OCI-LY1 (cell line): ENCODE measurements at regions not wholly inside any gene's neighbourhood (a gene's known extent, or its start where the extent isn't known, plus 50 kb on each side); places are given as distances from the start of the nearest gene placed in this dataset.

Source experiments
- H2AFZ ChIP-seq: fragments of 200-600 bp; sonication (generic), shearing (Covaris generic); 2 replicates; pipeline ENCODE4 v1.6.0; 2014; ENCODE audit warnings: antibody characterized with exemption, mild to moderate bottlenecking, low read length
- H3F3A ChIP-seq: fragments of 200-600 bp; sonication (generic), shearing (Covaris generic); 2 replicates; pipeline ENCODE4 v1.6.0; 2014; ENCODE audit warnings: mild to moderate bottlenecking, antibody characterized with exemption, low read length, moderate library complexity; ENCODE audit not compliant: insufficient read depth
- H3K27ac ChIP-seq: fragments of 200-600 bp; sonication (generic); 2 replicates; pipeline ENCODE4 v1.5.1; 2014; ENCODE audit warnings: low read length, mixed run types, mild to moderate bottlenecking, low read depth; ENCODE audit not compliant: poor library complexity, severe bottlenecking
- H3K27me3 ChIP-seq: fragments of 200-600 bp; sonication (generic); 2 replicates; pipeline ENCODE4 v1.6.0; 2014; ENCODE audit warnings: antibody characterized with exemption, mild to moderate bottlenecking, low read length, moderate library complexity; ENCODE audit not compliant: insufficient read depth
- H3K36me3 ChIP-seq: fragments of 200-600 bp; sonication (generic); 2 replicates; pipeline ENCODE4 v1.6.1; 2014; ENCODE audit warnings: mild to moderate bottlenecking, antibody characterized with exemption, low read length, moderate library complexity, mixed read lengths; ENCODE audit not compliant: insufficient read depth
- H3K4me1 ChIP-seq: fragments of 200-600 bp; sonication (generic); 2 replicates; pipeline ENCODE4 v1.5.1; 2014; ENCODE audit warnings: mild to moderate bottlenecking, low read length, moderate library complexity; ENCODE audit not compliant: insufficient read depth, severe bottlenecking
- H3K4me2 ChIP-seq: fragments of 200-600 bp; sonication (generic), shearing (Covaris generic); 2 replicates; pipeline ENCODE4 v1.6.1; 2014; ENCODE audit warnings: low read length
- H3K4me3 ChIP-seq: fragments of 200-600 bp; sonication (generic); 2 replicates; pipeline ENCODE4 v1.5.1; 2014; ENCODE audit warnings: low read length, low read depth, mild to moderate bottlenecking, mixed read lengths; ENCODE audit not compliant: poor library complexity, severe bottlenecking
- H3K79me2 ChIP-seq: fragments of 200-600 bp; shearing (Covaris generic); 2 replicates; pipeline ENCODE4 v1.6.1; 2016; ENCODE audit warnings: mixed run types, low read length, mixed read lengths; ENCODE audit not compliant: insufficient read depth
- H3K9ac ChIP-seq: fragments of 200-600 bp; sonication (generic), shearing (Covaris generic); 2 replicates; pipeline ENCODE4 v1.6.1; 2014; ENCODE audit warnings: mild to moderate bottlenecking, low read length, mixed read lengths
- H3K9me2 ChIP-seq: fragments of 200-600 bp; sonication (generic), shearing (Covaris generic); 2 replicates; pipeline ENCODE4 v1.6.1; 2014; ENCODE audit warnings: low read depth, mild to moderate bottlenecking, low read length, mixed read lengths
- H3K9me3 ChIP-seq: fragments of 200-600 bp; shearing (Covaris generic); 2 replicates; pipeline ENCODE4 v1.6.1; 2014; ENCODE audit warnings: low read length, mixed read lengths
- H4K20me1 ChIP-seq: fragments of 200-600 bp; sonication (generic), shearing (Covaris generic); 2 replicates; pipeline ENCODE4 v1.6.0; 2016; ENCODE audit warnings: mild to moderate bottlenecking, low read length; ENCODE audit not compliant: insufficient read depth
- EZH2 ChIP-seq: fragments of 200-600 bp; sonication (generic), shearing (Covaris generic); IDR thresholded peaks from 2 replicates; pipeline ENCODE4 v1.8.0; 2017; ENCODE audit warnings: borderline replicate concordance, mixed run types, mild to moderate bottlenecking, antibody characterized with exemption, low read length, moderate library complexity, mixed read lengths
- TF ChIP-seq, protein P1 (sequence below): fragments of 200-600 bp; sonication (generic), shearing (Covaris generic); IDR thresholded peaks from 2 replicates; pipeline ENCODE4 v1.5.1; 2017; ENCODE audit warnings: mild to moderate bottlenecking, antibody characterized with exemption, low read length, moderate library complexity, mixed read lengths

DNA sequence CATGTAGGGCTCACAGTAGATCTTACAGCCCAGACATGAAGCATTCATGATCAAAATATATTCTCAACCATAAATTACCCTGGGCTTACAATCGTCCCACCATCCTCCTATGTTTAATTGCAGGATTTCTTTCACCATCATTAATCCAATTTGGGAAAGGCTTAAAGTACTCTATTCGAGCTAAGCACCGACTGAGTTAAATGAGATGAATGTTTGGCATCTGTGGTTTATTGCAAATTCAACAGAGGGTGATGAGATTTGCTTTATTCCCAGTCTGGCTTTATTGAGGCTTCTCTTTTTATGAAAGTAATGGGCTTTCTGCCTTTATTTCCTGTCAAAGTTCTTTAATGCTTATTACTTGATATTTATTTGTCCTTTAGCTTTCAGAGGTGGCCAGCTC, 159.0 kb downstream of the METTL4 start:
- no peak overlapping the region for H3K4me2 ChIP-seq
- H3K9ac ChIP-seq: no peak overlapping the region
- no peak overlapping the region for H3K4me3 ChIP-seq
- H3K79me2 ChIP-seq: no peaks in the 10 kb centered on the region
- no peaks in the 10 kb centered on the region for H3K9me3 ChIP-seq
- H3K9me2 ChIP-seq: no peaks in the 10 kb centered on the region
- no peak overlapping the region for H3K27ac ChIP-seq
- no peaks in the 10 kb centered on the region for H3K36me3 ChIP-seq
- no peak overlapping the region for H2AFZ ChIP-seq
- no peaks in the 10 kb centered on the region for H4K20me1 ChIP-seq
- no peaks in the 10 kb centered on the region for H3K4me1 ChIP-seq
- no peaks in the 10 kb centered on the region for H3F3A ChIP-seq
- no peaks in the 10 kb centered on the region for H3K27me3 ChIP-seq
- TF ChIP-seq, protein P1, sequence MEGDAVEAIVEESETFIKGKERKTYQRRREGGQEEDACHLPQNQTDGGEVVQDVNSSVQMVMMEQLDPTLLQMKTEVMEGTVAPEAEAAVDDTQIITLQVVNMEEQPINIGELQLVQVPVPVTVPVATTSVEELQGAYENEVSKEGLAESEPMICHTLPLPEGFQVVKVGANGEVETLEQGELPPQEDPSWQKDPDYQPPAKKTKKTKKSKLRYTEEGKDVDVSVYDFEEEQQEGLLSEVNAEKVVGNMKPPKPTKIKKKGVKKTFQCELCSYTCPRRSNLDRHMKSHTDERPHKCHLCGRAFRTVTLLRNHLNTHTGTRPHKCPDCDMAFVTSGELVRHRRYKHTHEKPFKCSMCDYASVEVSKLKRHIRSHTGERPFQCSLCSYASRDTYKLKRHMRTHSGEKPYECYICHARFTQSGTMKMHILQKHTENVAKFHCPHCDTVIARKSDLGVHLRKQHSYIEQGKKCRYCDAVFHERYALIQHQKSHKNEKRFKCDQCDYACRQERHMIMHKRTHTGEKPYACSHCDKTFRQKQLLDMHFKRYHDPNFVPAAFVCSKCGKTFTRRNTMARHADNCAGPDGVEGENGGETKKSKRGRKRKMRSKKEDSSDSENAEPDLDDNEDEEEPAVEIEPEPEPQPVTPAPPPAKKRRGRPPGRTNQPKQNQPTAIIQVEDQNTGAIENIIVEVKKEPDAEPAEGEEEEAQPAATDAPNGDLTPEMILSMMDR: no peak
- no peak for TF ChIP-seq EZH2

DNA sequence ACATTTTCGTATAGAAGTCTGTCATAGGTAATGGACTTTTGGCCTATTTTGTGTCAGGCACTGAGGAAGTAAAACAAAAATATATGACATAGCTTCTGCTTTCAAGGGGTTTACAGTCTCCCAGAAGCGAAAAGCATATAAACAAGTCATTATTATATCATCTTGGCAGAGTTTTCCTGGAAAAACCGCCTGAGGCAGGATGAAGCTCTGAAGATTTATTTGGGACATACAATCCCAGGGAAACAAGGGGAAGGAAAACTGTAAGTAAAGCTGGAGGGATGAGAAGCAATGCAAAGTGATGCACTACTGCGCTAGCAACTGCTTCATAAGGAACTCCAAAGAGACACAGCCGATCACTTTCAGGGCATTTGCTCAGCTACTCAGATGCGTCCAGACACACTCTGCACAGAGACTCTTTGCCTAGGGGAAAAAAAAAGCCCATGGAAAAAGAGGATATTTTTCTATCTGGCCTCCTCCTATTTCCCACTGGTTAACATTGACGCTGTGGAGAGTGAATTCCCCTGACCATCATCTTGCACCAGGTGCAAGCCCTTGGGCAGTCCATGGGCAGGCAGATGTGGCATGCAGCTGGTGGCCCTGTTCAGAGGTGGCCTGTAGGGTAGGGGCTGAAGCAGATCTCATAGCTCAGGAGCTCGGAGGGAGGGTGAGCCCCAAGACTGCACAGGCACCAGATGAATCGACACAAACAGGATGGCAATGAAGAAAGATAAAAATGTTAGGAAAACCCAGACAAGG, 158.1 kb downstream of the METTL4 start:
- H3F3A ChIP-seq: no peaks in the 10 kb centered on the region
- no peaks in the 10 kb centered on the region for H3K9me2 ChIP-seq
- no peak overlapping the region for H2AFZ ChIP-seq
- H3K79me2 ChIP-seq: no peaks in the 10 kb centered on the region
- H3K9me3 ChIP-seq: no peaks in the 10 kb centered on the region
- H4K20me1 ChIP-seq: no peaks in the 10 kb centered on the region
- no peaks in the 10 kb centered on the region for H3K27me3 ChIP-seq
- no peaks in the 10 kb centered on the region for H3K4me1 ChIP-seq
- H3K4me2 ChIP-seq: no peak overlapping the region
- no peaks in the 10 kb centered on the region for H3K36me3 ChIP-seq
- H3K27ac ChIP-seq: no peak overlapping the region
- no peak for TF ChIP-seq EZH2
- TF ChIP-seq, protein P1: no peak
- no peak overlapping the region for H3K4me3 ChIP-seq
- no peak overlapping the region for H3K9ac ChIP-seq

DNA sequence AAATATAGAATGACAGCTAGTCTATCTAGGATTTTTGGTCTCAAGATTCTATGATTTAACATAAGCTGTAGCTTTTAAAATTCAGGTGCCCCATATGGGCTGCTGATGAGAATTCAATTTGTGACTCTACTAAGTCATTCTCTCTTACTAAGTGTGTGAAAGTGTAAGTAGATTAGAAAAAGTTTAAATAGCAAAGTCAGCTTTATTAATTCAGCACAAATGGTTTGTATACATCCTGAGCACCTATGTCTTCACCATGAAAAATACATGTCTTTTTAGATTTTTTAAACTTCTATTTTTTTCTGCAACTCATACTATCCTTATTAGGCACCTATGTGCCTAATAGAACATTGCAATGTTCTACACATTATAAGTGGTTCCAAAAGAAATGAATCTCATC, 157.1 kb downstream of the METTL4 start:
- no peak overlapping the region for H3K9ac ChIP-seq
- H3F3A ChIP-seq: no peaks in the 10 kb centered on the region
- H3K4me1 ChIP-seq: no peaks in the 10 kb centered on the region
- H4K20me1 ChIP-seq: no peaks in the 10 kb centered on the region
- no peaks in the 10 kb centered on the region for H3K79me2 ChIP-seq
- H2AFZ ChIP-seq: no peak overlapping the region
- no peaks in the 10 kb centered on the region for H3K9me2 ChIP-seq
- no peak overlapping the region for H3K27ac ChIP-seq
- no peak overlapping the region for H3K4me3 ChIP-seq
- H3K9me3 ChIP-seq: no peaks in the 10 kb centered on the region
- no peak for TF ChIP-seq EZH2
- TF ChIP-seq, protein P1: no peak
- no peak overlapping the region for H3K4me2 ChIP-seq
- H3K36me3 ChIP-seq: no peaks in the 10 kb centered on the region
- H3K27me3 ChIP-seq: no peaks in the 10 kb centered on the region
